GM10248 (cell line): ENCODE measurements at regions not wholly inside any gene's neighbourhood (a gene's known extent, or its start where the extent isn't known, plus 50 kb on each side); places are given as distances from the start of the nearest gene placed in this dataset.
"Not testable (repeated sequence)": the region's sequence is repeated elsewhere in the genome, so short reads cannot be mapped to it uniquely, and the experiment has no call there.

ENCODE experiments used
- CTCF ChIA-PET: fragments of 300-600 bp; sonication (Branson Sonifier 250); formaldehyde crosslinking; extraction: SDS; loops from one replicate; lab custom pipeline; 2021; ENCODE audit warnings: antibody characterized with exemption; lab: Yijun Ruan, JAX
- POLR2A ChIA-PET: fragments of 350-650 bp; sonication (Branson Sonifier 250); formaldehyde crosslinking; extraction: SDS; loops from one replicate; lab custom pipeline; 2020; ENCODE audit warnings: antibody characterized with exemption; lab: Yijun Ruan, JAX
- DNase-seq: peaks from one replicate; pipeline ENCODE4 v3.0.0; 2012; ENCODE audit errors: extremely low spot score
- TF ChIP-seq, protein P1 (sequence below): IDR thresholded peaks from 2 replicates; pipeline ENCODE4 v1.5.1; 2012; ENCODE audit warnings: mild to moderate bottlenecking, low read depth; ENCODE audit errors: extremely low read depth, missing control alignments, control extremely low read depth

GRCh38 chr15:20369500-20369899 is 172.1 kb downstream of the GOLGA6L6 start:
- CTCF ChIA-PET, result interaction anchor here (3.1 kb wide), 1 partner anchor 13 kb away, joined by 29 read pairs; no protein-coding TSS in a partner anchor
- POLR2A ChIA-PET, result no interaction called here

DNA sequence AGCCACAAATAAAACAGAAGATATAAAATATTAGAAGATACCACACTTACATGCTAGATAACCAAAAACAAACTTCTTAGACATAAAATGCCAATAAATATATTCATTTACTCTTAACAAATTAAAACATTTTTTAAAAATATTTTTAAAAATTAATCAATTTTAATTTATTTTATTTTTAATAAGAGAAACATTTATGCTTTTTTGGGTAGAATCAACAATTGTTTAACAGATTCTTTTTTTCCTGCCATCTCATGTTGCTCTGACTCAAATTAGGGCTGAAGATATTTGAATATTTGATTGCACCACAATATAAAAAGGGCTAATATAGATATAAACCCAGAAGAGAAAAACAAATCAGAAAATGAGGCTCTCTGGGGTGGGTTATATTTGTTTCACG is 172.6 kb downstream of the GOLGA6L6 start:
- ChIA-PET POLR2A (no interaction called here), CTCF (interaction anchor here (7.0 kb wide), 1 partner anchor 14 kb away, joined by 48 read pairs; no protein-coding TSS in a partner anchor)

More at GRCh38 chr15:20369500-20369899, 172.1 kb downstream of the GOLGA6L6 start:
- DNase-seq, result no peak
- TF ChIP-seq, protein P1, sequence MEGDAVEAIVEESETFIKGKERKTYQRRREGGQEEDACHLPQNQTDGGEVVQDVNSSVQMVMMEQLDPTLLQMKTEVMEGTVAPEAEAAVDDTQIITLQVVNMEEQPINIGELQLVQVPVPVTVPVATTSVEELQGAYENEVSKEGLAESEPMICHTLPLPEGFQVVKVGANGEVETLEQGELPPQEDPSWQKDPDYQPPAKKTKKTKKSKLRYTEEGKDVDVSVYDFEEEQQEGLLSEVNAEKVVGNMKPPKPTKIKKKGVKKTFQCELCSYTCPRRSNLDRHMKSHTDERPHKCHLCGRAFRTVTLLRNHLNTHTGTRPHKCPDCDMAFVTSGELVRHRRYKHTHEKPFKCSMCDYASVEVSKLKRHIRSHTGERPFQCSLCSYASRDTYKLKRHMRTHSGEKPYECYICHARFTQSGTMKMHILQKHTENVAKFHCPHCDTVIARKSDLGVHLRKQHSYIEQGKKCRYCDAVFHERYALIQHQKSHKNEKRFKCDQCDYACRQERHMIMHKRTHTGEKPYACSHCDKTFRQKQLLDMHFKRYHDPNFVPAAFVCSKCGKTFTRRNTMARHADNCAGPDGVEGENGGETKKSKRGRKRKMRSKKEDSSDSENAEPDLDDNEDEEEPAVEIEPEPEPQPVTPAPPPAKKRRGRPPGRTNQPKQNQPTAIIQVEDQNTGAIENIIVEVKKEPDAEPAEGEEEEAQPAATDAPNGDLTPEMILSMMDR, result peak; percentile 15

DNA sequence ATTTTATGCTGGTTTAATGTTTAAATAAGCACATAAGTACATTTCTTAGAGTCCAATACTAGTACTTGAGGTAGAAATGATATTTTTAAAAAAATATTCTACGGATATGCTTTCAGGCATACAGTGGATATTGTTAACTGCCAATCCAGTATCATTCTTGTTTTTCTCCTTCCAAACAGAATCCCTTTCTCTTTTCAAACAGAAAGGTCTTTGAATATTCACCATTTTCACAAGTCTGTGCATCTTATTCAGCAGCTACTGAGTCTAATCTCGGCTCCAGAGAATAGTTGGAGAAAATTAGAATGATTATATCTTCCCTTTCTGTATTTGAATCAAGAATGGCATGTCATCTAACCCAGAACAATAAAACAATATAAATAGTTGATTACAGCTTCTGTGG is 174.5 kb downstream of the GOLGA6L6 start:
- TF ChIP-seq, protein P1, result no peak
- DNase-seq, result no peak
- CTCF ChIA-PET, result interaction anchor here (0.6 to 7.0 kb wide), 8 partner anchors 12 to 1856 kb away, joined by 3 to 48 read pairs (median 4); no protein-coding TSS in a partner anchor
- POLR2A ChIA-PET, result no interaction called here

More for the DNA sequence above, 172.6 kb downstream of the GOLGA6L6 start:
- DNase-seq, result no peak
- TF ChIP-seq, protein P1, result no peak

GRCh38 chr15:20363591-20363990 is 178.0 kb downstream of the GOLGA6L6 start:
- DNase-seq, POLR2A ChIA-PET: not testable (repeated sequence)
- TF ChIP-seq, protein P1, result peak; percentile 6
- CTCF ChIA-PET, result interaction anchor here (1.4 to 7.0 kb wide), 6 partner anchors 8 to 1878 kb away, joined by 3 to 48 read pairs (median 5); no protein-coding TSS in a partner anchor

DNA sequence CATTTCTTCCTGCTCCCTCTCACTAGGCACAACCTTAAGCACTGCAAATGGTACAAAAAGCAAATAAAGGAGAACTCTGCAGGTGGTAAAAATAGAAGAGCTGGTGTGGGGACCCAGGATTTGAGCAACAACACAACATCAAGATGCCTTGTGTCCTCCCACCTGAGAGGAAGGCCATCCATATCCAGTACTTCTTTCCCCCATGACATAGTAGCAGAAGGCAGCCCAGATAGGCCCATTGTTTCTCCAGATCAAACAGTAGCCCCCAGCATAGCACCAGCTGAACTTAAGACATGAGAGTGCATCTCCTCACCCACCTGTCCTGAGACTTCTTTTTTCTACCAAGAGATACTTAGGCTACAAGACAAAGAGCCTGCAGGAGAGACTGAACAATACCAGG is 180.5 kb downstream of the GOLGA6L6 start:
- TF ChIP-seq, protein P1, result no peak
- no peak for DNase-seq
- POLR2A ChIA-PET, result no interaction called here
- CTCF ChIA-PET, result interaction anchor here (1.5 to 4.1 kb wide), 3 partner anchors 13 to 1863 kb away, joined by 4 to 42 read pairs (median 5); no protein-coding TSS in a partner anchor

DNA sequence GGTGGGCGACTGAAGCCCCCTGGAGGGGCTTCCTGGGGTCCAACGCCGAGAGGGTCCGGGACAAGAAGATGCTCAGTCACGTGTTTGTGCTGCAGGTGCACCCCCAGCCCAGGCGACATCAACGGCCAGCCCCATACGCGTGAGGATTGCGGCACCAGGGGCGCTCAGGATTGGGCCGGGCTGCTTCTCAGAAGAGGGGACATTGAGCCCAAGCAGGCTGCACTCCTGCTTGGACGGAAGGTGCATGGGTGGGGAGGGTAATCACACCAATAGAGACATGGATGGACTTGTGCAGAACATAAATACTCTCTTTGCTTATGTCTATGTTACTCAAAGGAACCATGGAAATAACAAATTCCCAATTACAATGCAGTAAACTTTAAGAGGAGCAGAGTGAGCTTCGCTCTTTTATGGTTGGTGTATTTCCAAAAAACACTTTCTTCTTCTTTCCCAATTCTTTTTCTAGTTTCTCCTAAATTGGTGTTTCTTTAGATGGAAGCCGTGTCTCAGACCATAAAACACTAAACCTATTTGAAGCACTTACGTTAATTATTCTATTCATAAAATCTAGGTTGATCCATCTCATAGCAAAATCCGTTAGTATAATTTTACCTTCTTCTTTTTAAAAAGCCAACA is 182.7 kb downstream of the GOLGA6L6 start:
- TF ChIP-seq, protein P1, result no peak
- CTCF ChIA-PET, result interaction anchor here (2.1 to 7.0 kb wide), 6 partner anchors 7 to 1901 kb away, joined by 8 to 230 read pairs (median 38); no protein-coding TSS in a partner anchor
- POLR2A ChIA-PET, result no interaction called here
- DNase-seq, result no peak
